Progenitor cell of endocrine pancreas (in vitro differentiated cells): ENCODE measurements at regions not wholly inside any gene's neighbourhood (a gene's known extent, or its start where the extent isn't known, plus 50 kb on each side); places are given as distances from the start of the nearest gene placed in this dataset.
"Not testable (repeated sequence)": the region's sequence is repeated elsewhere in the genome, so short reads cannot be mapped to it uniquely, and the experiment has no call there.

Experiments
- DNase-seq: peaks from one replicate; pipeline ENCODE4 v3.0.0; 2021; ENCODE audit warnings: low spot score; ENCODE audit not compliant: unreplicated experiment
- H3K27ac Mint-ChIP-seq: 2 replicates; pipeline ENCODE4 v1.8.0; 2021; ENCODE audit warnings: mild to moderate bottlenecking, moderate library complexity, mixed read lengths
- H3K27me3 Mint-ChIP-seq: 2 replicates; pipeline ENCODE4 v1.8.0; 2021; ENCODE audit warnings: mixed read lengths
- H3K36me3 Mint-ChIP-seq: 2 replicates; pipeline ENCODE4 v1.8.0; 2022; ENCODE audit warnings: mixed read lengths; ENCODE audit not compliant: insufficient read depth
- H3K4me1 Mint-ChIP-seq: 2 replicates; pipeline ENCODE4 v1.8.0; 2021; ENCODE audit warnings: low read depth, mixed read lengths
- H3K4me3 Mint-ChIP-seq: 2 replicates; pipeline ENCODE4 v1.8.0; 2021; ENCODE audit warnings: low read depth, mild to moderate bottlenecking, moderate library complexity, mixed read lengths
- H3K9me3 Mint-ChIP-seq: 2 replicates; pipeline ENCODE4 v1.8.0; 2021; ENCODE audit warnings: low read depth, mixed read lengths
- TF ChIP-seq, protein P1 (sequence below): fragments of 200-600 bp; sonication (generic); IDR thresholded peaks from one replicate; pipeline ENCODE4 v1.5.0; 2021; ENCODE audit warnings: antibody characterized with exemption, mild to moderate bottlenecking; ENCODE audit not compliant: unreplicated experiment

GRCh38 chr20:22055981-22056380 lies 350.5 kb downstream of the PAX1 start:
- TF ChIP-seq, protein P1, sequence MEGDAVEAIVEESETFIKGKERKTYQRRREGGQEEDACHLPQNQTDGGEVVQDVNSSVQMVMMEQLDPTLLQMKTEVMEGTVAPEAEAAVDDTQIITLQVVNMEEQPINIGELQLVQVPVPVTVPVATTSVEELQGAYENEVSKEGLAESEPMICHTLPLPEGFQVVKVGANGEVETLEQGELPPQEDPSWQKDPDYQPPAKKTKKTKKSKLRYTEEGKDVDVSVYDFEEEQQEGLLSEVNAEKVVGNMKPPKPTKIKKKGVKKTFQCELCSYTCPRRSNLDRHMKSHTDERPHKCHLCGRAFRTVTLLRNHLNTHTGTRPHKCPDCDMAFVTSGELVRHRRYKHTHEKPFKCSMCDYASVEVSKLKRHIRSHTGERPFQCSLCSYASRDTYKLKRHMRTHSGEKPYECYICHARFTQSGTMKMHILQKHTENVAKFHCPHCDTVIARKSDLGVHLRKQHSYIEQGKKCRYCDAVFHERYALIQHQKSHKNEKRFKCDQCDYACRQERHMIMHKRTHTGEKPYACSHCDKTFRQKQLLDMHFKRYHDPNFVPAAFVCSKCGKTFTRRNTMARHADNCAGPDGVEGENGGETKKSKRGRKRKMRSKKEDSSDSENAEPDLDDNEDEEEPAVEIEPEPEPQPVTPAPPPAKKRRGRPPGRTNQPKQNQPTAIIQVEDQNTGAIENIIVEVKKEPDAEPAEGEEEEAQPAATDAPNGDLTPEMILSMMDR, result no peak
- Mint-ChIP-seq H3K9me3 (peaks cover 3% of the 10 kb centered on the region), H3K4me3 (no peak overlapping the region), H3K36me3 (no peaks in the 10 kb centered on the region), H3K27ac (no peak overlapping the region), H3K4me1 (no peaks in the 10 kb centered on the region), H3K27me3 (peaks cover 11% of the 10 kb centered on the region)
- no peak for DNase-seq

DNA sequence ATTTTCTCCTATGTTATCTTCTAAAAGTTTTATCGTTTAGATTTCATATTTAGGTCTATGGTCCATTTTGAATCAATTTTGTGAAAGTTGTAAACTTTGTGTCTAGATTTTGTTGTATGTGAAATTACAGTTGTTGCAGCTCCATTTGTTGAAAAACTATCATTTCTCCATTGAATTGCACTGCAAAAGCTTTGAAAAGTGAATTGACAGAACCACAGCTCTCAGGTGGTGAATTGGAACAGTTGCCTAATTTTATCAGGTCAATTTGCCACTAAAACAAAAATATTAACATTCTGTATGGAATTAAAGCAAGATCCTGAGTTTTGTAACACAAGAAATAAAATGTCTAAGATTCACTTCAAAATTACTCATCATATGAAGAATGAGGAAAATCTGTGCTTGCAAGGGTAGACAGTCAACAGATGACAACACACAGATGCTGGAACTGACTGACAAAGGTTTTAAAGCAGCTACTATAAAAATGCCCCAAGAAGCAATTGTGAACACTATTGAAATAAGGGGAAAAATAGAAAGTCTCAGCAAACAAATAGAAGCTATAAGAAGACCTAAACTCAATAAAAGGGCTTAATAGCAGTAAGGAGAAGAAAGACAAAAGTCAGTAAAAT lies 346.7 kb downstream of the PAX1 start:
- no peak for DNase-seq
- Mint-ChIP-seq H3K9me3 (peaks cover 3% of the 10 kb centered on the region), H3K27ac (no peak overlapping the region), H3K36me3 (no peaks in the 10 kb centered on the region), H3K4me3 (no peak overlapping the region), H3K27me3 (peaks cover 4% of the 10 kb centered on the region), H3K4me1 (no peaks in the 10 kb centered on the region)
- TF ChIP-seq, protein P1, result no peak

- H3K4me1 Mint-ChIP-seq, DNase-seq, H3K36me3 Mint-ChIP-seq, H3K27me3 Mint-ChIP-seq, H3K9me3 Mint-ChIP-seq, H3K4me3 Mint-ChIP-seq: not testable (repeated sequence)
- H3K27ac Mint-ChIP-seq, result peak overlapping the region; percentile 38
These were observed 340.6 kb downstream of the PAX1 start for GRCh38 chr20:22045956-22046507.

DNA sequence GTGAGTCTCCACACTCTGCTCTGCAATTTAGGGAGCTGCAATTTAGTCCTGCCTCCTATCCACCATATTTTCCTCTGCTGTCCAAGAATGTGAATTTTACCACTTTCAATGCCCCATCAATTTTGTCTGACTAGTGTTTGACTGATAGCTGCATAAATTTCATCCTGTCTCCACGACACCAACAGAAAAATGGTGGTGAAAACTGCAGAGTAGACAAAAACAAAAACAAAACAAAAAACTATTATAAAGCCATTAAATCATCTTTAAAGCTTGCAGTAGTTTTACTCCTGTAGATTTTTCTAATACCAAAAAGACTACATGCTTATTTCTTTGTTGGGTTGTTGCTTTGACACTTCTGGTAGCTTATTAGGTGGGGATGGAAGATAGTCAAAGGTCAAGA lies 322.0 kb downstream of the PAX1 start:
- Mint-ChIP-seq H3K4me3 (no peak overlapping the region), H3K36me3 (no peaks in the 10 kb centered on the region), H3K27me3 (no peaks in the 10 kb centered on the region), H3K4me1 (no peaks in the 10 kb centered on the region), H3K9me3 (no peaks in the 10 kb centered on the region), H3K27ac (no peak overlapping the region)
- TF ChIP-seq, protein P1, result no peak
- DNase-seq, result no peak

GRCh38 chr20:22020201-22020600 lies 314.7 kb downstream of the PAX1 start:
- Mint-ChIP-seq H3K27me3 (peaks cover 8% of the 10 kb centered on the region), H3K36me3 (no peaks in the 10 kb centered on the region), H3K4me1 (no peaks in the 10 kb centered on the region), H3K9me3 (no peaks in the 10 kb centered on the region), H3K27ac (no peak overlapping the region), H3K4me3 (no peak overlapping the region)
- TF ChIP-seq, protein P1, result no peak
- no peak for DNase-seq

DNA sequence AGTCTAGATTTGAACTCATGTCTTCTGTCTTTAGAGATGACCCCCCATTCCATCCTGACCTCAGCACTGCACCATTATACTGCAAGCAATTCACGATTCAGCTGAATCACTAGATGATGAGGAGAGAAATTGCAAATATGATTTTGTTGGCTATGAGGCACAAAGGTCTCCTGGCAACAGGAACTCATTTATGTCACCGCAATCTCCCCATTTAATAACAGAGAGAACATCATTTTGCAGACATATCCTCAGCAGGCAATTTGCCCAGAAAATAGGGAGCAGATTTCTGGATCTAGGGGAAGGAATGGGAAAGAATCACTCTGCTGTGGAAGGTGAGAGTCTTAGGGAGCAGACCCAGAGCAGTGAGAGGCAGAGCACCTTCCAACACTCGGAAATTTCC lies 303.0 kb downstream of the PAX1 start:
- no peaks in the 10 kb centered on the region for H3K4me1 Mint-ChIP-seq
- no peak overlapping the region for H3K27ac Mint-ChIP-seq
- no peak overlapping the region for H3K4me3 Mint-ChIP-seq
- peaks cover 6% of the 10 kb centered on the region for H3K9me3 Mint-ChIP-seq
- DNase-seq, result no peak
- H3K27me3 Mint-ChIP-seq, result no peaks in the 10 kb centered on the region
- H3K36me3 Mint-ChIP-seq, result no peaks in the 10 kb centered on the region
- TF ChIP-seq, protein P1, result no peak
